MM.1S (cell line): ENCODE measurements at regions not wholly inside any gene's neighbourhood (a gene's known extent, or its start where the extent isn't known, plus 50 kb on each side); places are given as distances from the start of the nearest gene placed in this dataset.

Source experiments
- DNase-seq: peaks from one replicate; pipeline ENCODE4 v3.0.0-alpha.2; 2015
- H2AFZ ChIP-seq: fragments of 300-600 bp; sonication (generic); 2 replicates; pipeline ENCODE4 v1.6.0; 2016; ENCODE audit warnings: antibody characterized with exemption, low read length
- H3F3A ChIP-seq: fragments of 300-600 bp; sonication (generic); 2 replicates; pipeline ENCODE4 v1.6.1; 2016; ENCODE audit warnings: mild to moderate bottlenecking, antibody characterized with exemption, low read length, moderate library complexity, mixed read lengths; ENCODE audit not compliant: insufficient read depth
- H3K27ac ChIP-seq: fragments of 300-600 bp; sonication (generic); 2 replicates; pipeline ENCODE4 v1.5.1; 2016; ENCODE audit warnings: mild to moderate bottlenecking, low read length
- H3K27me3 ChIP-seq: fragments of 300-600 bp; sonication (generic); replicated peaks from 2 replicates; pipeline ENCODE4 v1.6.0; 2016; ENCODE audit warnings: low read length; ENCODE audit not compliant: insufficient read depth
- H3K36me3 ChIP-seq: fragments of 300-600 bp; sonication (generic); replicated peaks from 2 replicates; pipeline ENCODE4 v1.6.1; 2016; ENCODE audit warnings: mild to moderate bottlenecking, low read length, mixed read lengths; ENCODE audit not compliant: insufficient read depth
- H3K4me1 ChIP-seq: fragments of 300-600 bp; sonication (generic); 2 replicates; pipeline ENCODE4 v1.6.1; 2016; ENCODE audit warnings: low read length, mixed read lengths
- H3K4me2 ChIP-seq: fragments of 300-600 bp; sonication (generic); 2 replicates; pipeline ENCODE4 v1.6.0; 2016; ENCODE audit warnings: low read depth, low read length
- H3K4me3 ChIP-seq: fragments of 300-600 bp; sonication (generic); 2 replicates; pipeline ENCODE4 v1.5.1; 2016; ENCODE audit warnings: low read length, mixed read lengths
- H3K79me2 ChIP-seq: fragments of 300-600 bp; sonication (generic); 2 replicates; pipeline ENCODE4 v1.6.1; 2016; ENCODE audit warnings: mixed run types, low read length, mixed read lengths
- H3K9ac ChIP-seq: fragments of 300-600 bp; sonication (generic); 2 replicates; pipeline ENCODE4 v1.6.1; 2016; ENCODE audit warnings: low read length, mixed read lengths
- H3K9me2 ChIP-seq: fragments of 300-600 bp; sonication (generic); replicated peaks from 2 replicates; pipeline ENCODE4 v1.6.1; 2016; ENCODE audit warnings: mild to moderate bottlenecking, low read length, mixed read lengths; ENCODE audit not compliant: insufficient read depth
- H3K9me3 ChIP-seq: fragments of 300-600 bp; sonication (generic); replicated peaks from 2 replicates; pipeline ENCODE4 v1.6.1; 2016; ENCODE audit warnings: mild to moderate bottlenecking, low read length, mixed read lengths; ENCODE audit not compliant: insufficient read depth
- H4K20me1 ChIP-seq: fragments of 300-600 bp; sonication (generic); 2 replicates; pipeline ENCODE4 v1.6.1; 2016; ENCODE audit warnings: mild to moderate bottlenecking, low read length, moderate library complexity, mixed read lengths; ENCODE audit not compliant: insufficient read depth
- EZH2 ChIP-seq: fragments of 300-600 bp; sonication (generic); optimal IDR thresholded peaks from 2 replicates; pipeline ENCODE3; 2017; ENCODE audit warnings: low read depth, mild to moderate bottlenecking, antibody characterized with exemption, low read length, mixed read lengths
- EZH2phosphoT487 ChIP-seq: fragments of 300-600 bp; sonication (generic); IDR thresholded peaks from 2 replicates; pipeline ENCODE4 v1.6.1; 2018; ENCODE audit warnings: antibody characterized with exemption, low read length
- TF ChIP-seq, protein P1 (sequence below): fragments of 300-600 bp; sonication (generic); IDR thresholded peaks from 2 replicates; pipeline ENCODE4 v1.5.1; 2016; ENCODE audit warnings: antibody characterized with exemption, low read length, mixed read lengths

- peak; percentile 12 for DNase-seq
- no peaks in the 10 kb centered on the region for H3K79me2 ChIP-seq
- no peaks in the 10 kb centered on the region for H4K20me1 ChIP-seq
- no peaks in the 10 kb centered on the region for H3F3A ChIP-seq
- no peaks in the 10 kb centered on the region for H3K27me3 ChIP-seq
- TF ChIP-seq, protein P1, sequence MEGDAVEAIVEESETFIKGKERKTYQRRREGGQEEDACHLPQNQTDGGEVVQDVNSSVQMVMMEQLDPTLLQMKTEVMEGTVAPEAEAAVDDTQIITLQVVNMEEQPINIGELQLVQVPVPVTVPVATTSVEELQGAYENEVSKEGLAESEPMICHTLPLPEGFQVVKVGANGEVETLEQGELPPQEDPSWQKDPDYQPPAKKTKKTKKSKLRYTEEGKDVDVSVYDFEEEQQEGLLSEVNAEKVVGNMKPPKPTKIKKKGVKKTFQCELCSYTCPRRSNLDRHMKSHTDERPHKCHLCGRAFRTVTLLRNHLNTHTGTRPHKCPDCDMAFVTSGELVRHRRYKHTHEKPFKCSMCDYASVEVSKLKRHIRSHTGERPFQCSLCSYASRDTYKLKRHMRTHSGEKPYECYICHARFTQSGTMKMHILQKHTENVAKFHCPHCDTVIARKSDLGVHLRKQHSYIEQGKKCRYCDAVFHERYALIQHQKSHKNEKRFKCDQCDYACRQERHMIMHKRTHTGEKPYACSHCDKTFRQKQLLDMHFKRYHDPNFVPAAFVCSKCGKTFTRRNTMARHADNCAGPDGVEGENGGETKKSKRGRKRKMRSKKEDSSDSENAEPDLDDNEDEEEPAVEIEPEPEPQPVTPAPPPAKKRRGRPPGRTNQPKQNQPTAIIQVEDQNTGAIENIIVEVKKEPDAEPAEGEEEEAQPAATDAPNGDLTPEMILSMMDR, result peak; percentile 47
- TF ChIP-seq EZH2, result no peak
- no peak overlapping the region for H3K27ac ChIP-seq
- no peak overlapping the region for H3K9ac ChIP-seq
- no peak overlapping the region for H3K4me3 ChIP-seq
- H3K36me3 ChIP-seq, result no peaks in the 10 kb centered on the region
- H3K9me3 ChIP-seq, result no peaks in the 10 kb centered on the region
- no peaks in the 10 kb centered on the region for H3K4me1 ChIP-seq
- H3K4me2 ChIP-seq, result no peak overlapping the region
- no peaks in the 10 kb centered on the region for H3K9me2 ChIP-seq
- no peak overlapping the region for H2AFZ ChIP-seq
Observed at GRCh38 chr14:22221508-22221907, 367.5 kb downstream of the DAD1 start.

DNA sequence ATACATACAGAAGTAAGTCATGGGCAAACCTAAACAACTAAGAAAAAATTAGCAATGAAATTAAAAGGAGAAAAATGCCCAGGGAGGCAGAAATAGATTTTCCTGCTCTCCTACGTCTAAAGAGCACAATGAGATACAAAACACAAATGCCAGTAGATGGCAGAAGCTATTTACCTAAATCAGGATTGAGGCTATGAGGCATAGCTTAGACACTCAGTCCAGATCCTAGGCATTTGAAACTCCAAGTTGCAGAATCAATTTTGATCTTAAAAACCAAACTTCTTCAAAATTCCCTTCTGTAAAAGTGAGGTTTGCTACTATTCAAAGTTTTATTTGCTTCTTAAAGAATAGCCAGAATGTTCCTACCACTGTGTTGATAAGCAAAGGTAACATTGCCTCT lies 368.6 kb downstream of the DAD1 start:
- no peaks in the 10 kb centered on the region for H3K36me3 ChIP-seq
- no peak for DNase-seq
- H3K27ac ChIP-seq, result no peak overlapping the region
- no peak overlapping the region for H3K4me3 ChIP-seq
- H2AFZ ChIP-seq, result no peak overlapping the region
- H3K9me3 ChIP-seq, result no peaks in the 10 kb centered on the region
- no peaks in the 10 kb centered on the region for H3K27me3 ChIP-seq
- no peak for TF ChIP-seq EZH2phosphoT487
- no peak for TF ChIP-seq EZH2
- TF ChIP-seq, protein P1, result 0 out of 2 replicates have a peak, but pooled peaks have one; percentile 4
- no peaks in the 10 kb centered on the region for H3F3A ChIP-seq
- H3K9me2 ChIP-seq, result no peaks in the 10 kb centered on the region
- H4K20me1 ChIP-seq, result no peaks in the 10 kb centered on the region
- no peaks in the 10 kb centered on the region for H3K79me2 ChIP-seq
- H3K4me1 ChIP-seq, result no peaks in the 10 kb centered on the region
- H3K9ac ChIP-seq, result no peak overlapping the region
- no peak overlapping the region for H3K4me2 ChIP-seq

DNA sequence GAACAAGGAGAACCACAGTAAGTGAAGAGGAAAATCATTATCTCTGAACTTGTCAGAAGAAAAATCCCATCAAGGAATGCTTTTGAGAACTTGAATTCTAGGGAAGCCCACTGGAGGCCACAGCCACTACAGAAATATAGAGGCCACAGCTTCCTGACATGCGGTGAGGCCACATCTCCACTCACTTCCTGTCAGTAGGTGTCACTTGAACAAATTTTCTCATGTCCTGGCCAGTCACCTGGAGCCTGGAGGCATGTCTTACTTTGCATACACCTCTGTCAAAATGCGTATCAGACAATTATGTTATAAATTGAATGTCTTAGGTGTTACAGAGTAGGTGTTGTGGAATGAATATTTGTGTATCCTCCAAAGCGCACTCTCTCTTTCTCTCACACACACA lies 370.3 kb downstream of the DAD1 start:
- Histone ChIP-seq H3K27ac (no peak overlapping the region), H3K9ac (no peak overlapping the region), H2AFZ (no peak overlapping the region), H3K9me3 (no peaks in the 10 kb centered on the region), H4K20me1 (no peaks in the 10 kb centered on the region), H3K4me1 (no peaks in the 10 kb centered on the region), H3K9me2 (no peaks in the 10 kb centered on the region), H3K36me3 (no peaks in the 10 kb centered on the region), H3K4me3 (no peak overlapping the region), H3K4me2 (no peak overlapping the region), H3F3A (no peaks in the 10 kb centered on the region), H3K27me3 (no peaks in the 10 kb centered on the region), H3K79me2 (no peaks in the 10 kb centered on the region)
- no peak for DNase-seq
- TF ChIP-seq EZH2 (no peak), EZH2phosphoT487 (no peak)
- TF ChIP-seq, protein P1, result no peak
